ENCODE measurements at regions not wholly inside any gene's neighbourhood (a gene's known extent, or its start where the extent isn't known, plus 50 kb on each side); places are given as distances from the start of the nearest gene placed in this dataset.

GRCh38 chr5:145544401-145544800 lies 290.7 kb downstream of the PRELID2 start:
- Histone ChIP-seq H3K36me3 (no peaks in the 10 kb centered on the region), H3K4me1 (no peaks in the 10 kb centered on the region), H3K27me3 (ENCODE audit: low read depth) (no peaks in the 10 kb centered on the region), H3K4me3 (no peak overlapping the region), H3K9me3 (replicated peaks) (no peaks in the 10 kb centered on the region), H3K27ac (replicated peaks) (no peak overlapping the region)
- no peak for DNase-seq
- intact Hi-C loops (cut with micrococcal nuclease): no loop called here
- TF ChIP-seq CTCF (IDR thresholded peaks at IDR 0.05; ENCODE audit: borderline replicate concordance): no peak

- H3K27me3 ChIP-seq (ENCODE audit: low read depth): no peaks in the 10 kb centered on the region
- H3K27ac ChIP-seq (replicated peaks): no peak overlapping the region
- intact Hi-C loops (cut with micrococcal nuclease): no loop called here
- no peaks in the 10 kb centered on the region for H3K4me1 ChIP-seq
- no peak overlapping the region for H3K4me3 ChIP-seq
- no peaks in the 10 kb centered on the region for H3K36me3 ChIP-seq
- no peak for TF ChIP-seq CTCF (IDR thresholded peaks at IDR 0.05; ENCODE audit: borderline replicate concordance)
- DNase-seq: no peak
- no peaks in the 10 kb centered on the region for H3K9me3 ChIP-seq (replicated peaks)
Measured at GRCh38 chr5:145543968-145544367, 291.2 kb downstream of the PRELID2 start.

- no peak for TF ChIP-seq CTCF (IDR thresholded peaks at IDR 0.05; ENCODE audit: borderline replicate concordance)
- intact Hi-C loops (cut with micrococcal nuclease): no loop called here
Measured at GRCh38 chr5:145540375-145540774, 294.8 kb downstream of the PRELID2 start.

GRCh38 chr5:145539201-145539600 lies 295.9 kb downstream of the PRELID2 start:
- H3K4me3 ChIP-seq: no peak overlapping the region
- no peak for TF ChIP-seq CTCF (IDR thresholded peaks at IDR 0.05; ENCODE audit: borderline replicate concordance)
- intact Hi-C loops (cut with micrococcal nuclease): no loop called here

More at GRCh38 chr5:145540375-145540774, 294.8 kb downstream of the PRELID2 start:
- Histone ChIP-seq H3K27me3 (ENCODE audit: low read depth) (no peaks in the 10 kb centered on the region), H3K4me3 (no peak overlapping the region), H3K4me1 (no peaks in the 10 kb centered on the region), H3K36me3 (no peaks in the 10 kb centered on the region), H3K9me3 (replicated peaks) (peaks cover 16% of the 10 kb centered on the region), H3K27ac (replicated peaks) (no peak overlapping the region)
- DNase-seq: no peak

GRCh38 chr5:145536133-145536532 lies 299.0 kb downstream of the PRELID2 start:
- H3K27ac ChIP-seq (replicated peaks): no peak overlapping the region
- TF ChIP-seq CTCF (IDR thresholded peaks at IDR 0.05; ENCODE audit: borderline replicate concordance): no peak
- no peaks in the 10 kb centered on the region for H3K4me1 ChIP-seq
- H3K4me3 ChIP-seq: no peak overlapping the region
- DNase-seq: no peak
- no peaks in the 10 kb centered on the region for H3K36me3 ChIP-seq
- no peaks in the 10 kb centered on the region for H3K27me3 ChIP-seq (ENCODE audit: low read depth)
- intact Hi-C loops (cut with micrococcal nuclease): no loop called here
- peaks cover 16% of the 10 kb centered on the region for H3K9me3 ChIP-seq (replicated peaks)

More at GRCh38 chr5:145539201-145539600, 295.9 kb downstream of the PRELID2 start:
- Histone ChIP-seq H3K27ac (replicated peaks) (no peak overlapping the region), H3K36me3 (no peaks in the 10 kb centered on the region), H3K4me1 (no peaks in the 10 kb centered on the region), H3K27me3 (ENCODE audit: low read depth) (no peaks in the 10 kb centered on the region), H3K9me3 (replicated peaks) (peaks cover 16% of the 10 kb centered on the region)
- DNase-seq: no peak
